ENCODE measurements at regions not wholly inside any gene's neighbourhood (a gene's known extent, or its start where the extent isn't known, plus 50 kb on each side); places are given as distances from the start of the nearest gene placed in this dataset.
"Not testable (repeated sequence)": the region's sequence is repeated elsewhere in the genome, so short reads cannot be mapped to it uniquely, and the experiment has no call there.

- no peak overlapping the region for H3K4me3 ChIP-seq (ENCODE audit: severe bottlenecking)
- no peaks in the 10 kb centered on the region for H3K27me3 ChIP-seq (ENCODE audit: insufficient read depth, poor library complexity, severe bottlenecking)
- H3K27ac ChIP-seq (ENCODE audit: poor library complexity, severe bottlenecking) = no peak overlapping the region
- no peak for TF ChIP-seq CTCF (IDR thresholded peaks at IDR 0.05; ENCODE audit: poor library complexity, severe bottlenecking)
- H3K36me3 ChIP-seq (ENCODE audit: low read depth) = no peaks in the 10 kb centered on the region
- no peaks in the 10 kb centered on the region for H3K4me1 ChIP-seq (ENCODE audit: insufficient read depth, poor library complexity, severe bottlenecking)
- H3K9me3 ChIP-seq (ENCODE audit: severe bottlenecking) = no peaks in the 10 kb centered on the region
- DNase-seq (ENCODE audit: low spot score) (no peak), ATAC-seq (ENCODE audit: low read depth) (no peak)
Measured at GRCh38 chr17:52451294-52451861, 292.9 kb upstream of the CA10 start.

DNA sequence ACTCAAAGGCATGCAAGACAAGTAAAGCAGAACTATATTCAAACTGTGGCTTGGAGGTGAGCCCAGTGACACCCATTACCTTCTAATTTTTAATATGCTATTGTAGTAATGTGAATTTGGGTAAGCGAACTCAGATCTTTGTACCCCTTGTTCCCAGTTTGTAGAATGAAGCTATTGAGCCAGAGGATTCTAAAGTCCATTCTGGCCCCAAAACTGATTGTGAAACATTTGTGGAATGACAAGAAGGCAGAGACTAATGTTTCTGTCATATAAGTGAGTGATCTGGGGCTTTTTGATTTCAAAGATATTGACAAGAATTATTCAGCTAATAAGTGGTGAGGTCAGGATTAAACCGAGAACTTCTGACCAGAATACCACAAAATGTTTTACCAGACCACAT lies 283.8 kb upstream of the CA10 start:
- TF ChIP-seq CTCF (IDR thresholded peaks at IDR 0.05; ENCODE audit: poor library complexity, severe bottlenecking) = no peak
- no peaks in the 10 kb centered on the region for H3K4me1 ChIP-seq (ENCODE audit: insufficient read depth, poor library complexity, severe bottlenecking)
- H3K36me3 ChIP-seq (ENCODE audit: low read depth) = no peaks in the 10 kb centered on the region
- H3K27me3 ChIP-seq (ENCODE audit: insufficient read depth, poor library complexity, severe bottlenecking) = no peaks in the 10 kb centered on the region
- ATAC-seq (ENCODE audit: low read depth) (no peak), DNase-seq (ENCODE audit: low spot score) (no peak)
- no peak overlapping the region for H3K4me3 ChIP-seq (ENCODE audit: severe bottlenecking)
- H3K27ac ChIP-seq (ENCODE audit: poor library complexity, severe bottlenecking) = no peak overlapping the region
- peaks cover 5% of the 10 kb centered on the region for H3K9me3 ChIP-seq (ENCODE audit: severe bottlenecking)

DNA sequence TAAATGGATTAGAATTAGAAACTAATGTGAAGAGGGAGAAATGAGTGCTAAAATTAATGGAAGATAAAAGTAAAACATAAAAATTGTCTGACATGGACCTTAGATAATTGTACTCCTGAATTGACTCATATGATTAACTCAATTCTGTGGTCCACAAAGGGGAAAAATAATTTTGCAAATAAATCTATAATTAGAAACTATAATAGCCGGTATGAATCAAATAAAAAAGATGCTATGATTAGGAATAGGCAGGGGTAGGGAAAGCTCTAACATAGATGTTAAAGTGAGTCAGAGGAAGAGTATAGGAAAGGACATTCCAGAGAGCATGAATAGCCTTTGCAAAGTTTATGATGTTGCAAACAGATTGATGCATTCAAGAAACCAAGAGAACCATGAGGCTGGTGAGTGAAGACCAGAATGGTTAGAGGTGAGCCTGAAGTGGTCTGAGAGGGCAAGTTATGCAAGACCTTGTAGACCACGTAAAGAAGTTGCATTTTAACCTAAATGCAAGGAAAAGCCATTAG lies 262.1 kb upstream of the CA10 start:
- TF ChIP-seq CTCF (IDR thresholded peaks at IDR 0.05; ENCODE audit: poor library complexity, severe bottlenecking) = no peak

GRCh38 chr17:52419229-52419641 lies 260.7 kb upstream of the CA10 start:
- DNase-seq (ENCODE audit: low spot score) = no peak
- TF ChIP-seq CTCF (IDR thresholded peaks at IDR 0.05; ENCODE audit: poor library complexity, severe bottlenecking) = no peak
- ATAC-seq (ENCODE audit: low read depth) = peak; percentile 51
- Histone ChIP-seq H3K27me3 (ENCODE audit: insufficient read depth, poor library complexity, severe bottlenecking) (no peaks in the 10 kb centered on the region), H3K27ac (ENCODE audit: poor library complexity, severe bottlenecking) (peak overlapping the region; percentile 35), H3K4me3 (ENCODE audit: severe bottlenecking) (no peak overlapping the region), H3K36me3 (ENCODE audit: low read depth) (no peaks in the 10 kb centered on the region), H3K4me1 (ENCODE audit: insufficient read depth, poor library complexity, severe bottlenecking) (peaks cover 5% of the 10 kb centered on the region), H3K9me3 (ENCODE audit: severe bottlenecking) (peaks cover 2% of the 10 kb centered on the region)

More for the DNA sequence above, 262.1 kb upstream of the CA10 start:
- peaks cover 2% of the 10 kb centered on the region for H3K9me3 ChIP-seq (ENCODE audit: severe bottlenecking)
- no peak overlapping the region for H3K4me3 ChIP-seq (ENCODE audit: severe bottlenecking)
- ATAC-seq (ENCODE audit: low read depth) (peak; percentile 79), DNase-seq (ENCODE audit: low spot score) (no peak)
- H3K36me3 ChIP-seq (ENCODE audit: low read depth) = no peaks in the 10 kb centered on the region
- H3K27me3 ChIP-seq (ENCODE audit: insufficient read depth, poor library complexity, severe bottlenecking) = no peaks in the 10 kb centered on the region
- H3K4me1 ChIP-seq (ENCODE audit: insufficient read depth, poor library complexity, severe bottlenecking) = peaks cover 5% of the 10 kb centered on the region
- no peak overlapping the region for H3K27ac ChIP-seq (ENCODE audit: poor library complexity, severe bottlenecking)

DNA sequence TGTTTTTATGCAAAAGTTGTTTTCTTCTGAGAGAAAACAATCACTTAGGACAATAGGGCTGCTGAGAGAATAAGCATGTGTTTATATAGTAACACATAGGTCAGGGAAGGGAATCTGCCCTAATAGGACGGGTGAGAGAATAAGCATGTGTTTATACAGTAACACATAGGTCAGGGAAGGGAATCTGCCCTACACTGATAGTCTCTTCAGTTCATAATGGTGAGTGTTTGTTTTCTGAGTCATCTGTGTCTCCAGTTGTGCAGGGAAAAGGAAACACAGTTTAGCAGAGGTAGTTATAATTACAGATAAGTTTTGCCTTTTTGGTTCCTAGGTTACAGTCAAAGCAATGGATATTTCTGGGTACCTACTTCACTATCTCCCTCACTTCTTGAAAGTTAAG lies 252.3 kb upstream of the CA10 start:
- Histone ChIP-seq H3K36me3 (ENCODE audit: low read depth) (no peaks in the 10 kb centered on the region), H3K4me3 (ENCODE audit: severe bottlenecking) (no peak overlapping the region), H3K27ac (ENCODE audit: poor library complexity, severe bottlenecking) (no peak overlapping the region), H3K4me1 (ENCODE audit: insufficient read depth, poor library complexity, severe bottlenecking) (peaks cover 4% of the 10 kb centered on the region), H3K27me3 (ENCODE audit: insufficient read depth, poor library complexity, severe bottlenecking) (no peaks in the 10 kb centered on the region), H3K9me3 (ENCODE audit: severe bottlenecking) (no peaks in the 10 kb centered on the region)
- no peak for DNase-seq (ENCODE audit: low spot score)
- no peak for TF ChIP-seq CTCF (IDR thresholded peaks at IDR 0.05; ENCODE audit: poor library complexity, severe bottlenecking)
- ATAC-seq (ENCODE audit: low read depth) = peak; percentile 64

DNA sequence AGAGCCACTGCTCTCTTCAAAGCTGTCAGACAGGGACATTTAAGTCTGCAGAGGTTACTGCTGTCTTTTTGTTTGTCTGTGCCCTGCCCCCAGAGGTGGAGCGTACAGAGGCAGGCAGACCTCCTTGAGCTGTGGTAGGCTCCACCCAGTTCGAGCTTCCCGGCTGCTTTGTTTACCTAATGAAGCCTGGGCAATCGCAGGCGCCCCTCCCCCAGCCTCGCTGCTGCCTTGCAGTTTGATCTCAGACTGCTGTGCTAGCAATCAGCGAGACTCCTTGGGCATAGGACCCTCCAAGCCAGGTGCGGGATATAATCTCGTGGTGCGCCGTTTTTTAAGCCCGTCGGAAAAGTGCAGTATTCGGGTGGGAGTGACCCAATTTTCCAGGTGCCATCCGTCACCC lies 250.7 kb upstream of the CA10 start:
- H3K4me3 ChIP-seq (ENCODE audit: severe bottlenecking); H3K27me3 ChIP-seq (ENCODE audit: insufficient read depth, poor library complexity, severe bottlenecking); H3K27ac ChIP-seq (ENCODE audit: poor library complexity, severe bottlenecking); H3K36me3 ChIP-seq (ENCODE audit: low read depth); DNase-seq (ENCODE audit: low spot score); H3K4me1 ChIP-seq (ENCODE audit: insufficient read depth, poor library complexity, severe bottlenecking); H3K9me3 ChIP-seq (ENCODE audit: severe bottlenecking); ATAC-seq (ENCODE audit: low read depth): not testable (repeated sequence)

Measured in RWPE2 (cell line).